ENCODE measurements at regions not wholly inside any gene's neighbourhood (a gene's known extent, or its start where the extent isn't known, plus 50 kb on each side); places are given as distances from the start of the nearest gene placed in this dataset.

- H4K91ac ChIP-seq (ENCODE audit: insufficient read depth, low read depth, low read length) = no peak overlapping the region
- DNase-seq (no peak), ATAC-seq (ENCODE audit: low read depth) (no peak)
- H2AK9ac ChIP-seq (replicated peaks; ENCODE audit: low read depth, low read length, poor library complexity) = no peak overlapping the region
- in situ Hi-C loops (cut with MboI; ENCODE audit: low sequenced_read_pairs) = no loop called here
- no peaks in the 10 kb centered on the region; the same call in 1 of the 2 replicates for H3K27me3 ChIP-seq (ENCODE audit: control insufficient read depth, insufficient read depth, low read length)
- ChIA-PET CTCF (no interaction called here), POLR2A (ENCODE audit: unreplicated experiment) (no interaction called here)
- H3K14ac ChIP-seq (replicated peaks; ENCODE audit: low read depth, low read length) = no peak overlapping the region
- no peak overlapping the region for H4K5ac ChIP-seq (ENCODE audit: low read depth, low read length)
- TF ChIP-seq, protein P1, sequence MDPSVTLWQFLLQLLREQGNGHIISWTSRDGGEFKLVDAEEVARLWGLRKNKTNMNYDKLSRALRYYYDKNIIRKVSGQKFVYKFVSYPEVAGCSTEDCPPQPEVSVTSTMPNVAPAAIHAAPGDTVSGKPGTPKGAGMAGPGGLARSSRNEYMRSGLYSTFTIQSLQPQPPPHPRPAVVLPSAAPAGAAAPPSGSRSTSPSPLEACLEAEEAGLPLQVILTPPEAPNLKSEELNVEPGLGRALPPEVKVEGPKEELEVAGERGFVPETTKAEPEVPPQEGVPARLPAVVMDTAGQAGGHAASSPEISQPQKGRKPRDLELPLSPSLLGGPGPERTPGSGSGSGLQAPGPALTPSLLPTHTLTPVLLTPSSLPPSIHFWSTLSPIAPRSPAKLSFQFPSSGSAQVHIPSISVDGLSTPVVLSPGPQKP (IDR thresholded peaks at IDR 0.05; ENCODE audit: borderline replicate concordance, low read depth, low read length) = no peak
- no peak for TF ChIP-seq RCOR1 (IDR thresholded peaks at IDR 0.05; ENCODE audit: insufficient replicate concordance, low read length)
- TF ChIP-seq MAFK (IDR thresholded peaks at IDR 0.05; ENCODE audit: low read depth, low read length) = no peak
- TF ChIP-seq, protein P2, sequence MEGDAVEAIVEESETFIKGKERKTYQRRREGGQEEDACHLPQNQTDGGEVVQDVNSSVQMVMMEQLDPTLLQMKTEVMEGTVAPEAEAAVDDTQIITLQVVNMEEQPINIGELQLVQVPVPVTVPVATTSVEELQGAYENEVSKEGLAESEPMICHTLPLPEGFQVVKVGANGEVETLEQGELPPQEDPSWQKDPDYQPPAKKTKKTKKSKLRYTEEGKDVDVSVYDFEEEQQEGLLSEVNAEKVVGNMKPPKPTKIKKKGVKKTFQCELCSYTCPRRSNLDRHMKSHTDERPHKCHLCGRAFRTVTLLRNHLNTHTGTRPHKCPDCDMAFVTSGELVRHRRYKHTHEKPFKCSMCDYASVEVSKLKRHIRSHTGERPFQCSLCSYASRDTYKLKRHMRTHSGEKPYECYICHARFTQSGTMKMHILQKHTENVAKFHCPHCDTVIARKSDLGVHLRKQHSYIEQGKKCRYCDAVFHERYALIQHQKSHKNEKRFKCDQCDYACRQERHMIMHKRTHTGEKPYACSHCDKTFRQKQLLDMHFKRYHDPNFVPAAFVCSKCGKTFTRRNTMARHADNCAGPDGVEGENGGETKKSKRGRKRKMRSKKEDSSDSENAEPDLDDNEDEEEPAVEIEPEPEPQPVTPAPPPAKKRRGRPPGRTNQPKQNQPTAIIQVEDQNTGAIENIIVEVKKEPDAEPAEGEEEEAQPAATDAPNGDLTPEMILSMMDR (conservative IDR thresholded peaks at IDR 0.05; ENCODE audit: low read depth, low read length) = no peak
- no peak for TF ChIP-seq RAD21 (IDR thresholded peaks at IDR 0.05; ENCODE audit: low read length)
- H3K56ac ChIP-seq (ENCODE audit: extremely low read depth, insufficient read depth, low read length) = no peak overlapping the region
- H3K4me3 ChIP-seq (ENCODE audit: insufficient read depth, low read depth, low read length) = no peak overlapping the region
- no peak overlapping the region for H2BK120ac ChIP-seq (ENCODE audit: low read depth, low read length)
- H3K27ac ChIP-seq (ENCODE audit: insufficient read depth, low read length) = no peak overlapping the region
- no peak overlapping the region for H3K23ac ChIP-seq (ENCODE audit: low read depth, low read length)
- no peak overlapping the region for H2AK5ac ChIP-seq (ENCODE audit: low read depth, low read length)
- dilution Hi-C loops (cut with HindIII; ENCODE audit: low sequenced_read_pairs, unreplicated experiment) = no loop called here
- no TSS peak for BruUV-seq (replicated peaks)
- H3K36me3 ChIP-seq (ENCODE audit: control insufficient read depth, insufficient read depth, low read length) = no peaks in the 10 kb centered on the region
- no peak overlapping the region for H3K4ac ChIP-seq (ENCODE audit: low read depth, low read length)
- H2AFZ ChIP-seq (replicated peaks; ENCODE audit: low read length, poor library complexity) = no peak overlapping the region
- H3K9me3 ChIP-seq (ENCODE audit: control insufficient read depth, insufficient read depth, low read length) = no peaks in the 10 kb centered on the region
- H2BK15ac ChIP-seq (ENCODE audit: low read depth, low read length) = no peak overlapping the region
- intact Hi-C loops (cut with micrococcal nuclease) = no loop called here
- no peak overlapping the region for H3K9ac ChIP-seq (ENCODE audit: low read depth, low read length)
- no peaks in the 10 kb centered on the region for H4K20me1 ChIP-seq (ENCODE audit: insufficient read depth, low read length)
- H3K9me1 ChIP-seq (ENCODE audit: insufficient read depth, low read length) = no peaks in the 10 kb centered on the region
- H2BK20ac ChIP-seq (ENCODE audit: low read depth, low read length) = no peak overlapping the region
- no peak overlapping the region for H4K8ac ChIP-seq (ENCODE audit: low read depth in 2 of 2, low read length in 2 of 2)
- no peak overlapping the region for H2BK5ac ChIP-seq (ENCODE audit: low read depth, low read length, poor library complexity, severe bottlenecking)
- H3K4me2 ChIP-seq (ENCODE audit: low read depth, low read length) = no peak overlapping the region
- no peaks in the 10 kb centered on the region for H3K79me1 ChIP-seq (ENCODE audit: low read depth in 1 of 2, low read length in 2 of 2)
- H3K18ac ChIP-seq (ENCODE audit: low read depth, low read length) = no peak overlapping the region
- H3K4me1 ChIP-seq (ENCODE audit: control insufficient read depth, insufficient read depth, low read length) = no peaks in the 10 kb centered on the region
Measured at GRCh38 chr12:29930503-29930902, 146.8 kb upstream of the TMTC1 start.
